HG02981 (cell line): ENCODE measurements at regions not wholly inside any gene's neighbourhood (a gene's known extent, or its start where the extent isn't known, plus 50 kb on each side); places are given as distances from the start of the nearest gene placed in this dataset.

Source experiments
- ATAC-seq: cut with Tn5 transposase; IDR thresholded peaks from one replicate; pipeline ENCODE4 v1.9.1; 2021; ENCODE audit warnings: mild to moderate bottlenecking, moderate library complexity; ENCODE audit not compliant: unreplicated experiment

GRCh38 chrX:43500246-43500645, 155.9 kb upstream of the MAOA start:
- no peak for ATAC-seq

GRCh38 chrX:43500996-43501694, 155.0 kb upstream of the MAOA start:
- ATAC-seq = no peak

DNA sequence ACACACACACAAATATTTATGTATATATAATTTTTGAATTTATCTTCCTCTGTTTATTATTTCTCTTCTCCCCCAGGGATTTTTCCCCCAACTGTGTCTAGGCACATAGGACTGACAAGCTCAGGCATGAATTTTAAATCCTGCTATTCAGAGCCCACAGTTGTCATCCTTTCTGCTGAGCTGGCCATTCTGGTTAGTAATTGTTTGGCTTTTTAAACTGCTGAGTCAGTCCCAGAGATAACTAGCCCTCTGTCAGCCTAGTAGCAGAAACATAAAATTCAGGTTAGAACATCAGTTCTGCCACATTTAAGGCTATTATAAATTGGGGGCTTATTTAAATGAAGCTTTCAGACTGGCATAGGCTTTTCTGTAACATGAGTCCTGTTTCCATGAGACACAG, 151.7 kb upstream of the MAOA start:
- no peak for ATAC-seq

GRCh38 chrX:43505769-43506168, 150.3 kb upstream of the MAOA start:
- ATAC-seq = no peak

DNA sequence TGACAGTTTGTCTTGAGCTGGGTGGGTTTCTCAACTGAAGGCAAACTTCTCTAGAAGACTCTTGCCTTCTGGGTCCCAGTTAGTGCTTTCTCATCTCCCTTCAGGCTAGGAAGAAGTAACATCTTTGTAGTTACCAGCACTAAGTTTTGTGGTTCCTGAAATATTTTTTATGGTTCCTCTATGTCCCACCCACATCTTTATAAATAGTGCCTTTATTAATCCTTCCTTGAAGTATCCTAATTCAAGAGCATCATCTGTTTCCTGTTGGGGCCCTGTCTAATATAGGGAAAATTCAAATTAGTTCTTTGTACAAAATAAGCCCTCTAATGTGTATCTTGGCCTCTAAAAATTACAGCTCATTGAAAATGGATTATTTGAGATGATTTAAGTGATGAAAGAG, 147.4 kb upstream of the MAOA start:
- no peak for ATAC-seq

GRCh38 chrX:43510209-43510608, 145.9 kb upstream of the MAOA start:
- ATAC-seq = no peak

DNA sequence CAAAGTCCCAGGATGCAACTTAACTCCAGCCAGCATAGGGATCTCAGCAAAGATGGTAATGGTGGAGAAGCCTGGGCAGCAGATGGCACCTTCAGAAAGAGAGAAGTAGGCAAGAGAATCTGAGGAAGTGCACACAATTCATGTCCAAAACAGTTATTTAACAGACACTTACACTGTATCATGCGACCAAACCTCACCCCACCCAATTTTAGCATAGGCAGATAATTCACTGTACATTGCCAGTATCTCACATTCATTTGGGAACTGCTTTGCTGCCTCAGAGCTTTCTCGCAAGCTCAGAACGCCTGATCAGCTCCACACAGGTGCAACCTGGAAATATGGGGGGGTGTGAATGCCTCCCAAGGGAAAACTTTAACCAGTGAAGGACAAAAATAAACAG, 143.0 kb upstream of the MAOA start:
- ATAC-seq = no peak

- no peak for ATAC-seq
Measured at GRCh38 chrX:43514820-43515219, 141.3 kb upstream of the MAOA start.

GRCh38 chrX:43522582-43522981, 133.5 kb upstream of the MAOA start:
- no peak for ATAC-seq

GRCh38 chrX:43525901-43526610, 130.0 kb upstream of the MAOA start:
- no peak for ATAC-seq

DNA sequence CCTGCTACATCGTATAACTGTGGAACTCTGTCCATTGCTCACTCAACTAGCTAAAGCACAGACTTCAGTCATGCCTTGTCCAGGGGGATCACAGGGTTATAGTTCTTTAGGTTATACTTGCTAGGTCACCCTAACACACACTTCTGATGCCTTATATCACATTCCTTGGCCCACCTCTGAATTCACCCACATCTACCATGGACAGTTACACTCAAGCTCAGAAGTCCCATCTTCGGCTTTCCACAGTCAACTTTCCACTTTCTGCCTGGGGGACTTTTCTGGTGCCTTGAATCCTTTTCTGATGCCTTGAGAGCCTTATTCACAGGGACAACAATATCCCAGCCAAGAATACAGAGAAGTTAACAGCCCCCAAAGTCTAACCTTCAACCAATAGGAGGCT, 129.2 kb upstream of the MAOA start:
- no peak for ATAC-seq

DNA sequence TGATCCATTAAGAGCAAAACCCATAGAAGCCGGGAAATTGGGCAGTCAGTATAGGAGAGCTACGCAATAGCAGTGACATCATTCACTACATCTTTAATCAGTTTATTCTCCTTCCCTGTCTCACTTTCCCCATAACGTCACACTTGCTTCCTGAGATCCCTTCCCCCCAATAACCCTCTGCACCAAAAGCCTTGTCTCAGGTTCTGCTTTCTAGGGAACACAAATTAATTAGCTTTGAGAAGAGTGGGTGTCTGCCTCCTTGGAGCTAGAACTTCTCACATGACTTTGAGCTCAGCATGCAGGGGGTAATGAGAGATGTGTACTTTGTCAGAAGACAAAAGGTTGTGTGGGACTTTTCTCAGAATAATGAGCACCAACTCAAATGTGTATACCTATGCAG, 128.3 kb upstream of the MAOA start:
- no peak for ATAC-seq

DNA sequence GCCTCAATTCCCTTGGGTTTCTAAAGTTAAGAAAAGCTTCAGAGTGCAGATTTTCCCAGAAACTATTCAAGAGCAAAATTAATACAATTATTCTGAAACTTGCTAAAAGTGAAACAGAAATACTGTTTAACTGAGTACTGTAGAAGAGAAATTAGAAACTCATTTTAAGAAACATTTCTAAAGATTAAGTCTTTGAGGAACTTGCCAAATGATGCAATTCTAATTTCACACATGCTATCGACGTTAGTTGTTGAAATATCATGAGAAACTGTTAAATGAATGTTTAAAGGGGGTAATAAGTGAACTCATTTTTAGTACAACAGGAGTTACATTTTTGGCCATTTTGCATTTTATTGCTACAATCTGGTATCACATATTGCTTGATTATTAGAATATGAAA, 125.3 kb upstream of the MAOA start:
- ATAC-seq = no peak

- ATAC-seq = no peak
Measured at GRCh38 chrX:43540318-43540717, 115.8 kb upstream of the MAOA start.

DNA sequence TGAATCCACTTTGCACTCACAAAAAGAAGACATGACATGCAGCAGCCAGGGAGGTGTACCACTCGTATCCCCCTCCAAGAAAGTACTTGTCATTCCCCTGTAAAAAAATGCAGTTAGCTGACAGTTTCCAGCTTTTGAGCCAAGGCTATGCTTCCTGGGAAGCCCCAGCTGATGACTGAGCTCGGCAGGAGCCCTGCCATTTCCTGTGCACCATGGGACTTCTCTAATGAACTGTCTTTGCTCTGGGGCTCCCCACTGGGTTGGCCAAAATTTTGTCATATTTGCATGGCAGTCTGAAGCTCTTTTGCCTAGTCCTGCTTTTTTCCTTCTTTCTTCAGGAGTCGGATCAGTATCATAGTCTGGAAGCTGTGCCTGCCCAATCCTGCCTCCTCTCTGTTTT, 104.5 kb upstream of the MAOA start:
- ATAC-seq = no peak

DNA sequence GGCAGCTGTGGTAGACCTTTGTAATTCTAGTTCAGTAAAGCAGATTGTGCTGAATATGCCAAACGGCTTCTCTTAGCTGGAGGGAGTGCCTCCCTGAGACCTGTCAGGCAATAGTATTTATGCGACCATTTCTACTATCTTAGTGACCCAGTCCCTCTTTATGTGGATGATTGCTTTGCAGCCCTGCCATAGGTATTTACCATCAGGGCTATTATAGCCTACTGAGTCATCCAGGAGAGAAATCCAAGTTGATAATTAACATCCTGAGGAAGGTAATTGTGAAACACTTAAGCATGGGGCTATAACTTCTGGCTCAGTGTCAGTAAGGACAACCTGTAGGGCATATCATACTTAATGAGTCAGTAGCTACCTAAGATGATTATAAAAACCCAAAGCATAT, 103.9 kb upstream of the MAOA start:
- ATAC-seq = no peak

DNA sequence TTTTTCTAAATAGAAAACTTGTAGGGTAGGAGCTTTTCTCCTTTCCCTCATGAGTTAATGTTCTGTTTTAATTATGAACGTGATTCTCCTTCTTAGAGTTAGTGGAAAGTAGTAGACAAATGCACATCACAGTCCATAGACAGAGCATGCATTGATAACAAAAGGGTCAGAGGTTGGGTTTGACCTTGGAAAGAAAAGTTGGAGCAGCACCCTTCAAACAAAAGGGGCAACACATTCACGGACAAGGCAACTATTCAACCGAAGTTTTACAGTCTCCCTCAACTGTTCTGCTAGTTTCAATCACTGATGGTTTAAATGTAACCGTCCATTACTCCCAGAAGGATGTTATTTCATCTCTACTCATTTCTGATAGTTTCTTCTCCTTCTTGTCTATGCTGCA, 103.4 kb upstream of the MAOA start:
- no peak for ATAC-seq

DNA sequence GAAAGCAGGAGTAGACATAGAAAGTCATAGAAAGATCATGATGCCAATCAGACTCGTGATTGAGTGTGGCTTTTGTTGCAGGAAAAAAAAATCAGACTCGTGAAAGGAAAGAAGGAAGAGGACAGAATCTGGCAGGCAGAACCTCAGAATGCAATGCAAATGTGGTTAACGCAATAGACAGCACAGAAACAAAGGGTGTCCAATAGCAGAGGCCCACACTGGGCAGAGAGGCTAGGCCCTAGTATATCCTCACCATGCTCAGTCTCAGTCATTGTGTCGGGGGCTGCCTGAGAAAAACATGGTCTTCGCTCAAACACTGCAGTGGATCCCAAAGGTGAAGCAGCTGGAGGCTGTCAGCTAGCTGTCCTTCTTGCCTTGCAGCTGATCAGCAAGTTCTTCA, 102.8 kb upstream of the MAOA start:
- ATAC-seq = no peak

DNA sequence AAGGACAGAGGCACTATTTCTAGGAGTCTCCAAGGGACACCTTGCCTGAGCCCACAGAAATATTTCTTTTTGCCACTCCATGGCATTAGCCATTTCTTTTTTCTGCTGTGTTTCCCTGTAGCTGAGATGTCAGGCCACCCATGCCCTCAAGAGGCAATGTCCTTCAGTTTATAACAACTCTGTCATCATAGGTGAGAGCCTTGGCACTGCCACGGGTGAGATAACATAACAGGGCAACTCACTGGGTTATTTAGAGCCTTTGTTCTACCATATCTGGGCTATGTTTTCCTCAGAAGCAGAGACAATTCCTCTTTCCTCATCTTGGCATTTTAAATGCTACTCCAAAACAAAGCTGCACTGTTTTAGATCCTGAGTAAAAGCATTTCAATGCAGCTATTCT, 99.9 kb upstream of the MAOA start:
- no peak for ATAC-seq

DNA sequence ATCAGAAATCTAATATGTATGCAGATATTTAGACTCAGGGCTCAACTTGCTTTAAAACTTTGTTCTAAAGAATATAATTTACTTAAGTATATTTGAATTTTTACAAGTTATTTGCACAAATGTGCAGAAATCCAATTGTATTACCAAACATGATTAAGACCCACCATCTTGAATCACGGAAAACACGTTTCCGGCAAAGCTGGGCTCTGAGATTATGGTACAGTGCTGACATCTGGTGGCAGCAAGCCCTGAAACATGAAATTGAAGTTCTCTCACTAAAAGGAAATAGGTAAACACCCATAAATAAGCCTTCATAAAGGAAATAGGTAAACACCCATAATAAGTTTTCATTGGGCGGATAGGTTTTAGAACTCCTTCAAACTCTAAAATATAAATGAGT, 98.3 kb upstream of the MAOA start:
- ATAC-seq = no peak

DNA sequence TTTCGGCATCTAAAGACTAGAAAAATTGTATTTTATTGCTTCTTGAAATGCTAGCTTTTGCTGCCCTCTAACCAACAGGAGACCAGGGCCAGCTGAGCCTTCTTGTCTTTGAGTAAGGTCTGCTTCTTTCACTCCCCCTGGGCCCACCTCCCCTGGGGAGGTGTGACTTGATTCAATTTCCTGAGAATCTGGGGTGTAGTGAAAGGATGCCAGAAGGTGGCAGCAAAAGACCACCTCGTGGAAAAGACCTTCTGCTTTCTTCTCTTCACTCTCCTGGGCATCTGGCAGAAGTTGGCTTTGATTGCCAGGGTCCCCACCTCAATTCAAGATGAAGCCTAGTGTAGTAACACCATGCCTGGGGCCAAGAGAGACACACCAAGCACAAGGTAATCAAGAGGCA, 96.5 kb upstream of the MAOA start:
- no peak for ATAC-seq

GRCh38 chrX:43560247-43560946, 95.7 kb upstream of the MAOA start:
- ATAC-seq = no peak
